Keratinocyte (primary cell): ENCODE measurements at regions not wholly inside any gene's neighbourhood (a gene's known extent, or its start where the extent isn't known, plus 50 kb on each side); places are given as distances from the start of the nearest gene placed in this dataset.
"Not testable (repeated sequence)": the region's sequence is repeated elsewhere in the genome, so short reads cannot be mapped to it uniquely, and the experiment has no call there.

Experiments used
- EZH2 ChIP-seq: IDR thresholded peaks from one replicate; pipeline ENCODE4 v1.6.1; 2012; ENCODE audit warnings: inconsistent platforms, mild to moderate bottlenecking, low read length, moderate library complexity
- TF ChIP-seq, protein P1 (sequence below), 3 experiments: IDR thresholded peaks in 1 of 3; conservative IDR thresholded peaks in 1 of 3; optimal IDR thresholded peaks in 1 of 3; 2 replicates in 2 of 3; 3 replicates in 1 of 3; pipeline versions ENCODE3 to v1.5.1; 2011; ENCODE audit warnings: low read length in 3 of 3, mild to moderate bottlenecking in 3 of 3, moderate library complexity in 2 of 3, control low read depth in 1 of 3, inconsistent platforms in 1 of 3; ENCODE audit not compliant: insufficient read depth in 2 of 3; ENCODE audit errors: extremely low read depth in 1 of 3

DNA sequence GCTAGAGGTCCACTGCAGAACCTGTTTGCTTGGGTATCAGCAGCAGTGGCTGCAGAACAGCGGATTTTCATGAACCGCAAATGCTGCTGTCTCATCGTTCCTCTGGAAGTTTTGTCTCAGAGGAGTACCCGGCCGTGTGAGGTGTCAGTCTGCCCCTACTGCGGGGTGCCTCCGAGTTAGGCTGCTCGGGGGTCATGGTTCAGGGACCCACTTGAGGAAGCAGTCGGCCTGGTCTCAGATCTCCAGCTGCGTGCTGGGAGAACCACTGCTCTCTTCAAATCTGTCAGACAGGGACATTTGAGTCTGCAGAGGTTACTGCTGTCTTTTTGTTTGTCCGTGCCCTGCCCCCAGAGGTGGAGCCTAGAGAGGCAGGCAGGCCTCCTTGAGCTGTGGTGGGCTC, 109.5 kb upstream of the TMEM196 start:
- TF ChIP-seq, protein P1, sequence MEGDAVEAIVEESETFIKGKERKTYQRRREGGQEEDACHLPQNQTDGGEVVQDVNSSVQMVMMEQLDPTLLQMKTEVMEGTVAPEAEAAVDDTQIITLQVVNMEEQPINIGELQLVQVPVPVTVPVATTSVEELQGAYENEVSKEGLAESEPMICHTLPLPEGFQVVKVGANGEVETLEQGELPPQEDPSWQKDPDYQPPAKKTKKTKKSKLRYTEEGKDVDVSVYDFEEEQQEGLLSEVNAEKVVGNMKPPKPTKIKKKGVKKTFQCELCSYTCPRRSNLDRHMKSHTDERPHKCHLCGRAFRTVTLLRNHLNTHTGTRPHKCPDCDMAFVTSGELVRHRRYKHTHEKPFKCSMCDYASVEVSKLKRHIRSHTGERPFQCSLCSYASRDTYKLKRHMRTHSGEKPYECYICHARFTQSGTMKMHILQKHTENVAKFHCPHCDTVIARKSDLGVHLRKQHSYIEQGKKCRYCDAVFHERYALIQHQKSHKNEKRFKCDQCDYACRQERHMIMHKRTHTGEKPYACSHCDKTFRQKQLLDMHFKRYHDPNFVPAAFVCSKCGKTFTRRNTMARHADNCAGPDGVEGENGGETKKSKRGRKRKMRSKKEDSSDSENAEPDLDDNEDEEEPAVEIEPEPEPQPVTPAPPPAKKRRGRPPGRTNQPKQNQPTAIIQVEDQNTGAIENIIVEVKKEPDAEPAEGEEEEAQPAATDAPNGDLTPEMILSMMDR (optimal IDR thresholded peaks at IDR 0.05 in 1 of 3, IDR thresholded peaks at IDR 0.05 in 1 of 3, conservative IDR thresholded peaks at IDR 0.05 in 1 of 3; ENCODE audit: extremely low read depth in 1 of 3, insufficient read depth in 2 of 3, low read length in 3 of 3) = not testable (repeated sequence)
- not testable (repeated sequence) for TF ChIP-seq EZH2
